ENCODE measurements at regions not wholly inside any gene's neighbourhood (a gene's known extent, or its start where the extent isn't known, plus 50 kb on each side); places are given as distances from the start of the nearest gene placed in this dataset.

GRCh38 chrX:88940904-88941303 lies 193.9 kb downstream of the CPXCR1 start:
- no peak overlapping the region for H3K27ac ChIP-seq (ENCODE audit: insufficient read depth, low read length)
- H3K9me1 ChIP-seq (ENCODE audit: insufficient read depth, low read length), result no peaks in the 10 kb centered on the region
- no peak overlapping the region for H2BK5ac ChIP-seq (ENCODE audit: low read depth, low read length, poor library complexity, severe bottlenecking)
- no CpG with 5 or more reads among the region's 5 CpGs for WGBS, 2 experiments (ENCODE audit: extremely low coverage in 2 of 2, insufficient read length in 1 of 2)
- H2AK9ac ChIP-seq (replicated peaks; ENCODE audit: low read depth, low read length, poor library complexity), result no peak overlapping the region
- no peak overlapping the region for H3K4ac ChIP-seq (ENCODE audit: low read depth, low read length)
- ChIA-PET POLR2A (ENCODE audit: unreplicated experiment) (no interaction called here), CTCF (no interaction called here)
- TF ChIP-seq RAD21 (IDR thresholded peaks at IDR 0.05; ENCODE audit: low read length) (no peak), BHLHE40 (IDR thresholded peaks at IDR 0.05; ENCODE audit: low read depth, low read length) (no peak), CTCF (conservative IDR thresholded peaks at IDR 0.05; ENCODE audit: low read depth, low read length) (no peak), MAZ (IDR thresholded peaks at IDR 0.05; ENCODE audit: borderline replicate concordance, low read depth, low read length) (no peak), NFE2L2 (IDR thresholded peaks at IDR 0.05; ENCODE audit: low read depth, low read length) (no peak), POLR2A (IDR thresholded peaks at IDR 0.05; ENCODE audit: low read depth, low read length) (no peak), CEBPB (IDR thresholded peaks at IDR 0.05; ENCODE audit: low read depth, low read length) (no peak), RCOR1 (IDR thresholded peaks at IDR 0.05; ENCODE audit: insufficient replicate concordance, low read length) (no peak), SMC3 (IDR thresholded peaks at IDR 0.05; ENCODE audit: low read depth, low read length) (no peak), MXI1 (IDR thresholded peaks at IDR 0.05; ENCODE audit: borderline replicate concordance, low read depth, low read length) (no peak), FOS (IDR thresholded peaks at IDR 0.05; ENCODE audit: low read depth, low read length) (no peak), USF2 (IDR thresholded peaks at IDR 0.05; ENCODE audit: low read depth, low read length) (no peak), RFX5 (IDR thresholded peaks at IDR 0.05; ENCODE audit: low read depth, low read length) (no peak), CHD1 (IDR thresholded peaks at IDR 0.05; ENCODE audit: low read depth, low read length) (no peak), MAFK (IDR thresholded peaks at IDR 0.05; ENCODE audit: low read depth, low read length) (no peak)
- TF ChIP-seq, protein P1, sequence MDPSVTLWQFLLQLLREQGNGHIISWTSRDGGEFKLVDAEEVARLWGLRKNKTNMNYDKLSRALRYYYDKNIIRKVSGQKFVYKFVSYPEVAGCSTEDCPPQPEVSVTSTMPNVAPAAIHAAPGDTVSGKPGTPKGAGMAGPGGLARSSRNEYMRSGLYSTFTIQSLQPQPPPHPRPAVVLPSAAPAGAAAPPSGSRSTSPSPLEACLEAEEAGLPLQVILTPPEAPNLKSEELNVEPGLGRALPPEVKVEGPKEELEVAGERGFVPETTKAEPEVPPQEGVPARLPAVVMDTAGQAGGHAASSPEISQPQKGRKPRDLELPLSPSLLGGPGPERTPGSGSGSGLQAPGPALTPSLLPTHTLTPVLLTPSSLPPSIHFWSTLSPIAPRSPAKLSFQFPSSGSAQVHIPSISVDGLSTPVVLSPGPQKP (IDR thresholded peaks at IDR 0.05; ENCODE audit: borderline replicate concordance, low read depth, low read length), result no peak
- no peak overlapping the region for H4K5ac ChIP-seq (ENCODE audit: low read depth, low read length)
- ATAC-seq (ENCODE audit: low read depth) (no peak), DNase-seq (no peak)
- H4K20me1 ChIP-seq (ENCODE audit: insufficient read depth, low read length), result no peaks in the 10 kb centered on the region
- no peaks in the 10 kb centered on the region for H3K4me1 ChIP-seq (ENCODE audit: control insufficient read depth, insufficient read depth, low read length)
- no peak overlapping the region for H3K23ac ChIP-seq (ENCODE audit: low read depth, low read length)
- in situ Hi-C loops (cut with MboI; ENCODE audit: low sequenced_read_pairs), result no loop called here
- intact Hi-C loops (cut with micrococcal nuclease), result no loop called here
- H2BK20ac ChIP-seq (ENCODE audit: low read depth, low read length), result no peak overlapping the region
- H2BK15ac ChIP-seq (ENCODE audit: low read depth, low read length), result no peak overlapping the region
- no peak overlapping the region for H2AK5ac ChIP-seq (ENCODE audit: low read depth, low read length)
- no peak overlapping the region for H3K4me3 ChIP-seq (ENCODE audit: insufficient read depth, low read depth, low read length)
- H3K79me1 ChIP-seq (ENCODE audit: low read depth in 1 of 2, low read length in 2 of 2), result no peaks in the 10 kb centered on the region
- no peak overlapping the region for H2AFZ ChIP-seq (replicated peaks; ENCODE audit: low read length, poor library complexity)
- no peak overlapping the region for H3K4me2 ChIP-seq (ENCODE audit: low read depth, low read length)
- H3K9me3 ChIP-seq (ENCODE audit: control insufficient read depth, insufficient read depth, low read length), result no peaks in the 10 kb centered on the region
- no peak overlapping the region for H3K14ac ChIP-seq (replicated peaks; ENCODE audit: low read depth, low read length)
- no TSS peak for BruUV-seq (replicated peaks)
- no peaks in the 10 kb centered on the region for H3K27me3 ChIP-seq (ENCODE audit: control insufficient read depth, insufficient read depth, low read length)
- no peak overlapping the region for H3K18ac ChIP-seq (ENCODE audit: low read depth, low read length)
- dilution Hi-C loops (cut with HindIII; ENCODE audit: low sequenced_read_pairs, unreplicated experiment), result no loop called here
- H3K56ac ChIP-seq (ENCODE audit: extremely low read depth, insufficient read depth, low read length), result no peak overlapping the region
- no peak overlapping the region for H4K91ac ChIP-seq (ENCODE audit: insufficient read depth, low read depth, low read length)
- no peak overlapping the region for H3K9ac ChIP-seq (ENCODE audit: low read depth, low read length)
- no peak overlapping the region for H4K8ac ChIP-seq (ENCODE audit: low read depth in 2 of 2, low read length in 2 of 2)
- no peaks in the 10 kb centered on the region for H3K36me3 ChIP-seq (ENCODE audit: control insufficient read depth, insufficient read depth, low read length)
- H2BK120ac ChIP-seq (ENCODE audit: low read depth, low read length), result no peak overlapping the region
